ENCODE measurements at regions not wholly inside any gene's neighbourhood (a gene's known extent, or its start where the extent isn't known, plus 50 kb on each side); places are given as distances from the start of the nearest gene placed in this dataset.
"Not testable (repeated sequence)": the region's sequence is repeated elsewhere in the genome, so short reads cannot be mapped to it uniquely, and the experiment has no call there.

DNA sequence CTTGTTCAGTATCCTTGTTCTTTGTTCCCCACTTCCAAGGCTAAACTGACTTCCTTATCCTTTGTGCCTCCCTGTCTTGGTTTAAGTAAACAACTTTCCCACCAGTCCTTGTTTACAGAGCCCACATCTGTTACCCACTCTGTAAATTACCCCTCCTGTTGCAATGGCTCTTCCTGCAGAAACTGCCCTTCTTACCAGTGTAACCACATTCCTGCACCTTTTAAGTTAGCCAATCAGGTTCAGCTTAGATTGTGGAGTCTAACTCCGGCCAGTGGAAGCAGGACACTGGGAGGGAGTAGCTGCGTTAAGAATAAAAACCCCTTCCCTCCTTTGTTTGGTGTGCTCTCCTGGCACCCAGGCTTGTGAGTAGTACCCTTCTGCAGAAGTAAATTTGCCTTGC lies 360.9 kb downstream of the PRDM5 start:
- WGBS, 2 experiments (ENCODE audit: insufficient coverage in 2 of 2): 100% methylated on average over 1 to 2 of the region's 2 CpGs
- Histone ChIP-seq H3K4me3 (ENCODE audit: extremely low read depth, insufficient read depth, low read length, poor library complexity, severe bottlenecking) (no peak overlapping the region), H3K4me1 (ENCODE audit: control insufficient read depth, insufficient read depth, low read length, poor library complexity, severe bottlenecking) (no peaks in the 10 kb centered on the region), H3K27ac (ENCODE audit: low read depth, low read length, severe bottlenecking) (no peak overlapping the region), H3K9me3 (ENCODE audit: control insufficient read depth, low read length) (peaks cover 11% of the 10 kb centered on the region), H3K36me3 (ENCODE audit: control insufficient read depth, insufficient read depth, low read length) (no peaks in the 10 kb centered on the region)

DNA sequence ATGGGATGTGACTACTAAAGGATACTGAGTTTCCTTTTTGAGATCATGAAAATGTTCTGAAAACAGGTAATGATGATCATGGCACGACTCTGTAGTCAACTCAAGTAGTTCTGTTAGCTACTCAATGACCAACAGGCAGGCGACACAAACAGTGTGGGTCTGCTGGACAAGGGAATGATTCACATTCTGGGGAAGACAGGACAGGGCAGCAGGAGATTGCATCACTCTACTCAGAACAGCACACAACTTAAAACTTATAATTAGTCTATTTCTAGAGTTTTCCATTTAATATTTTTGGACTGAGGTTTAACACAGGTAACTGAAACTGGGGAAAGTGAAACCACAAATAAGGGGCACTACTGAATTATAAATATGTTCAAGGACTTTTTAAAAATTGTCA lies 365.2 kb downstream of the PRDM5 start:
- Histone ChIP-seq H3K27ac (ENCODE audit: low read depth, low read length, severe bottlenecking) (no peak overlapping the region), H3K4me3 (ENCODE audit: extremely low read depth, insufficient read depth, low read length, poor library complexity, severe bottlenecking) (no peak overlapping the region), H3K9me3 (ENCODE audit: control insufficient read depth, low read length) (peaks cover 7% of the 10 kb centered on the region), H3K4me1 (ENCODE audit: control insufficient read depth, insufficient read depth, low read length, poor library complexity, severe bottlenecking) (no peaks in the 10 kb centered on the region), H3K36me3 (ENCODE audit: control insufficient read depth, insufficient read depth, low read length) (no peaks in the 10 kb centered on the region)
- 78 to 90% methylated on average over 1 to 2 of the region's 2 CpGs for WGBS, 2 experiments (ENCODE audit: insufficient coverage in 2 of 2)

GRCh38 chr4:120555058-120555457 lies 367.5 kb downstream of the PRDM5 start:
- no peaks in the 10 kb centered on the region for H3K9me3 ChIP-seq (ENCODE audit: control insufficient read depth, low read length)
- H3K4me3 ChIP-seq (ENCODE audit: extremely low read depth, insufficient read depth, low read length, poor library complexity, severe bottlenecking): no peak overlapping the region
- H3K4me1 ChIP-seq (ENCODE audit: control insufficient read depth, insufficient read depth, low read length, poor library complexity, severe bottlenecking): no peaks in the 10 kb centered on the region
- WGBS, 2 experiments (ENCODE audit: insufficient coverage in 2 of 2): 67% methylated on average over 1 of the region's 2 CpGs
- no peaks in the 10 kb centered on the region for H3K36me3 ChIP-seq (ENCODE audit: control insufficient read depth, insufficient read depth, low read length)
- no peak overlapping the region for H3K27ac ChIP-seq (ENCODE audit: low read depth, low read length, severe bottlenecking)

DNA sequence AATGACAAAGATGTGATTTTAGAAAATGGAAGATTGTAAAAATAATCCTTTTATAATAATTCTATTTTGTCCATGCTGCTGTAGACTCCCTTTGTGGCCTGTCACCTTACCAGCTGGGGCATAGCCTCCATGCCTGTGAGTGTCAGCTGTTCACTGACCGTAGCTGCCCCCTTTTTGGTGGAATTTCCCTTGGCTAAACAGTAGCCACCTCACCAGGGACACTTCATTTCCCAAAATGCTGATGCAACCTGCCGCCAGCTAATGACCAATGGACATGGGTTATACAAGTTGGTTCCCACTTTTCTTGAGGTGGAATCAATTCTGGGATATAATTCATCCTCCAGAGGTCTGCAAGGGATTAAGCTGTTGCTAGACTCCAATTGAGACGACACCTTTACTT lies 368.4 kb downstream of the PRDM5 start:
- WGBS, 2 experiments (ENCODE audit: insufficient coverage in 2 of 2): 95 to 100% methylated on average over 2 of the region's 3 CpGs
- H3K9me3 ChIP-seq (ENCODE audit: control insufficient read depth, low read length): no peaks in the 10 kb centered on the region
- H3K4me3 ChIP-seq (ENCODE audit: extremely low read depth, insufficient read depth, low read length, poor library complexity, severe bottlenecking): no peak overlapping the region
- H3K36me3 ChIP-seq (ENCODE audit: control insufficient read depth, insufficient read depth, low read length): no peaks in the 10 kb centered on the region
- H3K27ac ChIP-seq (ENCODE audit: low read depth, low read length, severe bottlenecking): no peak overlapping the region
- H3K4me1 ChIP-seq (ENCODE audit: control insufficient read depth, insufficient read depth, low read length, poor library complexity, severe bottlenecking): no peaks in the 10 kb centered on the region

DNA sequence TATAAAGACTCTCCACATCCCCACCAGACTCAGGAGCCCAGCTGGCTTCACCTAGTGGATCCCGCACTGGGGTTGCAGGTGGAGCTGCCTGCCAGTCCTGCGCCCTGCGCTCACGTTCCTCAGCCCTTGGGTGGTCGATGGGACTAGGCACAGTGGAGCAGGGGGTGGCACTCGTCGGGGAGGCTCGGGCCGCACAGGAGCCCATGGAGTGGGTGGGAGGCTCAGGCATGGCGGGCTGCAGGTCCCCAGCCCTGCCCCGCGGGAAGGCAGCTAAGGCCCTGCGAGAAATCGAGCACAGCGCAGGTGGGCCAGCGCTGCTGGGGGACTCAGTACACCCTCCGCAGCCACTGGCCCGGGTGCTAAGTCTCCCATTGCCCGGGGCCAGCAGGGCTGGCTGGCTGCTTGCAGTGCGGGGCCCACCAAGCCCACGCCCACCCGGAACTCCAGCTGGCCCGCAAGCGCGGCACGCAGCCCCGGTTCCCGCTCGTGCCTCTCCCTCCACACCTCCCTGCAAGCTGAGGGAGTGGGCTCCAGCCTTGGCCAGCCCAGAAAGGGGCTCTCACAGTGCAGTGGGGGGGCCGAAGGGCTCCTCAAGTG lies 371.8 kb downstream of the PRDM5 start:
- not testable (repeated sequence) for H3K27ac ChIP-seq (ENCODE audit: low read depth, low read length, severe bottlenecking); H3K4me3 ChIP-seq (ENCODE audit: extremely low read depth, insufficient read depth, low read length, poor library complexity, severe bottlenecking); H3K4me1 ChIP-seq (ENCODE audit: control insufficient read depth, insufficient read depth, low read length, poor library complexity, severe bottlenecking); H3K36me3 ChIP-seq (ENCODE audit: control insufficient read depth, insufficient read depth, low read length); H3K9me3 ChIP-seq (ENCODE audit: control insufficient read depth, low read length)
- 95 to 96% methylated on average over 9 to 10 of the region's 30 CpGs for WGBS, 2 experiments (ENCODE audit: insufficient coverage in 2 of 2)

- Histone ChIP-seq H3K27ac (ENCODE audit: low read depth, low read length, severe bottlenecking) (no peak overlapping the region), H3K4me3 (ENCODE audit: extremely low read depth, insufficient read depth, low read length, poor library complexity, severe bottlenecking) (no peak overlapping the region), H3K36me3 (ENCODE audit: control insufficient read depth, insufficient read depth, low read length) (no peaks in the 10 kb centered on the region), H3K9me3 (ENCODE audit: control insufficient read depth, low read length) (no peaks in the 10 kb centered on the region), H3K4me1 (ENCODE audit: control insufficient read depth, insufficient read depth, low read length, poor library complexity, severe bottlenecking) (no peaks in the 10 kb centered on the region)
Measured at GRCh38 chr4:120549011-120549570, 373.4 kb downstream of the PRDM5 start.

- Histone ChIP-seq H3K36me3 (ENCODE audit: control insufficient read depth, insufficient read depth, low read length) (no peaks in the 10 kb centered on the region), H3K9me3 (ENCODE audit: control insufficient read depth, low read length) (no peaks in the 10 kb centered on the region), H3K4me3 (ENCODE audit: extremely low read depth, insufficient read depth, low read length, poor library complexity, severe bottlenecking) (no peak overlapping the region), H3K27ac (ENCODE audit: low read depth, low read length, severe bottlenecking) (no peak overlapping the region), H3K4me1 (ENCODE audit: control insufficient read depth, insufficient read depth, low read length, poor library complexity, severe bottlenecking) (no peaks in the 10 kb centered on the region)
- WGBS, 2 experiments (ENCODE audit: insufficient coverage in 2 of 2): no CpG with 5 or more reads among the region's 3 CpGs
Measured at GRCh38 chr4:120545391-120545790, 377.1 kb downstream of the PRDM5 start.

- Histone ChIP-seq H3K36me3 (ENCODE audit: control insufficient read depth, insufficient read depth, low read length) (no peaks in the 10 kb centered on the region), H3K27ac (ENCODE audit: low read depth, low read length, severe bottlenecking) (no peak overlapping the region), H3K4me1 (ENCODE audit: control insufficient read depth, insufficient read depth, low read length, poor library complexity, severe bottlenecking) (no peaks in the 10 kb centered on the region), H3K4me3 (ENCODE audit: extremely low read depth, insufficient read depth, low read length, poor library complexity, severe bottlenecking) (no peak overlapping the region), H3K9me3 (ENCODE audit: control insufficient read depth, low read length) (no peaks in the 10 kb centered on the region)
- 89% methylated on average over 2 of the region's 3 CpGs; no CpG with 5 or more reads in 1 of the 2 experiments for WGBS, 2 experiments (ENCODE audit: insufficient coverage in 2 of 2)
Measured at GRCh38 chr4:120544838-120545237, 377.7 kb downstream of the PRDM5 start.

- 85 to 100% methylated on average over 3 to 4 of the region's 5 CpGs for WGBS, 2 experiments (ENCODE audit: insufficient coverage in 2 of 2)
- Histone ChIP-seq H3K4me1 (ENCODE audit: control insufficient read depth, insufficient read depth, low read length, poor library complexity, severe bottlenecking) (no peaks in the 10 kb centered on the region), H3K4me3 (ENCODE audit: extremely low read depth, insufficient read depth, low read length, poor library complexity, severe bottlenecking) (no peak overlapping the region)
Measured at GRCh38 chr4:120540625-120541024, 381.9 kb downstream of the PRDM5 start.

DNA sequence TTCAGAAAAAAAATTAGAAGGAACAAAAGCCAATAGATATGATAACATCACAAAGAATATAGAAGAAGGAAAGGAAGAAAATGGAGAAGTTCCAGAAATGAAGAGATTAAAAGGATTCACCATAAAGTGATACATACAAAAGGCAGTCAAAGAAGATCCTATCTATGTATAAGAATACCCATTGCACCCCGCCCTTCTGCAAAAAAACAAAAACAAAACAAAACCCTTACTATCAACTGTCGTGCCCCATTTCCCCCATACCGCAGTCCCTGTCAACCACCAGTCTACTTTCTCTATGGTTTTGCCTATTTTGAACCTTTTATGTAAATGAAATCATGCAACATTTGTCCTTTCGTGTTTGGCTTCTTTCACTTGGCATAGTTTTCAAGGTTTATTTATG lies 385.6 kb downstream of the PRDM5 start:
- Histone ChIP-seq H3K9me3 (ENCODE audit: control insufficient read depth, low read length) (no peaks in the 10 kb centered on the region), H3K4me1 (ENCODE audit: control insufficient read depth, insufficient read depth, low read length, poor library complexity, severe bottlenecking) (no peaks in the 10 kb centered on the region), H3K4me3 (ENCODE audit: extremely low read depth, insufficient read depth, low read length, poor library complexity, severe bottlenecking) (no peak overlapping the region), H3K36me3 (ENCODE audit: control insufficient read depth, insufficient read depth, low read length) (no peaks in the 10 kb centered on the region), H3K27ac (ENCODE audit: low read depth, low read length, severe bottlenecking) (no peak overlapping the region)
- 71 to 92% methylated on average over 1 to 2 of the region's 4 CpGs for WGBS, 2 experiments (ENCODE audit: insufficient coverage in 2 of 2)

More at GRCh38 chr4:120540625-120541024, 381.9 kb downstream of the PRDM5 start:
- no peaks in the 10 kb centered on the region for H3K9me3 ChIP-seq (ENCODE audit: control insufficient read depth, low read length)
- H3K36me3 ChIP-seq (ENCODE audit: control insufficient read depth, insufficient read depth, low read length): no peaks in the 10 kb centered on the region
- no peak overlapping the region for H3K27ac ChIP-seq (ENCODE audit: low read depth, low read length, severe bottlenecking)

DNA sequence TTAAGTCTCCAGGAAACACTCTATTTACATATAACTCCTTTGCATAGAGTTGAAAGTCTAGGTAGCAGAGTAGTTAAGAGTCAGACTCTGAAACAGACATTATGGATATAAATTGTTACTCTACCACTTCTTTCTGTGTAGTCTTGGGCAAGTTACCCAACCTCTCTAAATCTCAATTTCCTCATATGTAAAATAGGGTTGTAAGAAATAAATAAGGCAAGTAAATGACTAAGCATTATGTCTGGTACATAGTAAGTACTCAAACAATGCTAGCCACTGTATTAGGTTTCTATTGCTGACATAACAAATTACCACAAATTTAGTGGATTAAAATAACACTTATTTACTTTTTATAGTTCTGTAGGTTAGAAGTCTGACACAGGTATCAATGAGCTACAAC lies 394.1 kb downstream of the PRDM5 start:
- no peaks in the 10 kb centered on the region for H3K9me3 ChIP-seq (ENCODE audit: control insufficient read depth, low read length)
- H3K27ac ChIP-seq (ENCODE audit: low read depth, low read length, severe bottlenecking): no peak overlapping the region
- no peaks in the 10 kb centered on the region for H3K4me1 ChIP-seq (ENCODE audit: control insufficient read depth, insufficient read depth, low read length, poor library complexity, severe bottlenecking)
- H3K4me3 ChIP-seq (ENCODE audit: extremely low read depth, insufficient read depth, low read length, poor library complexity, severe bottlenecking): no peak overlapping the region
- no peaks in the 10 kb centered on the region for H3K36me3 ChIP-seq (ENCODE audit: control insufficient read depth, insufficient read depth, low read length)

Data from mesodermal cell (in vitro differentiated cells).